WERI-Rb-1 (cell line): ENCODE measurements at regions not wholly inside any gene's neighbourhood (a gene's known extent, or its start where the extent isn't known, plus 50 kb on each side); places are given as distances from the start of the nearest gene placed in this dataset.

Source experiments
- DNase-seq: peaks from one replicate; pipeline ENCODE4 v3.0.0-alpha.2; 2020
- H3K27ac ChIP-seq: fragments of 250-450 bp; sonication (Bioruptor Pico); 2 replicates; pipeline ENCODE4 v1.5.1; 2020; ENCODE audit warnings: mild to moderate bottlenecking, moderate library complexity
- H3K27me3 ChIP-seq: fragments of 250-450 bp; sonication (Bioruptor Pico); 2 replicates; pipeline ENCODE4 v1.5.1; 2021; ENCODE audit warnings: mild to moderate bottlenecking, low read depth, moderate library complexity; ENCODE audit not compliant: insufficient read depth, severe bottlenecking
- H3K36me3 ChIP-seq: fragments of 250-450 bp; sonication (Bioruptor Pico); 2 replicates; pipeline ENCODE4 v1.5.1; 2020; ENCODE audit warnings: mild to moderate bottlenecking, moderate library complexity
- H3K4me3 ChIP-seq: 2 replicates; pipeline ENCODE4 v1.5.1; 2011; ENCODE audit warnings: low read depth, mild to moderate bottlenecking, control low read depth, low read length
- H3K9me3 ChIP-seq: fragments of 250-450 bp; sonication (Bioruptor Pico); 2 replicates; pipeline ENCODE4 v1.5.1; 2021; ENCODE audit warnings: mild to moderate bottlenecking, moderate library complexity; ENCODE audit not compliant: severe bottlenecking
- TF ChIP-seq, protein P1 (sequence below): IDR thresholded peaks from 2 replicates; pipeline ENCODE4 v1.5.1; 2011; ENCODE audit warnings: low read depth, mild to moderate bottlenecking, control low read depth, inconsistent platforms, low read length

DNA sequence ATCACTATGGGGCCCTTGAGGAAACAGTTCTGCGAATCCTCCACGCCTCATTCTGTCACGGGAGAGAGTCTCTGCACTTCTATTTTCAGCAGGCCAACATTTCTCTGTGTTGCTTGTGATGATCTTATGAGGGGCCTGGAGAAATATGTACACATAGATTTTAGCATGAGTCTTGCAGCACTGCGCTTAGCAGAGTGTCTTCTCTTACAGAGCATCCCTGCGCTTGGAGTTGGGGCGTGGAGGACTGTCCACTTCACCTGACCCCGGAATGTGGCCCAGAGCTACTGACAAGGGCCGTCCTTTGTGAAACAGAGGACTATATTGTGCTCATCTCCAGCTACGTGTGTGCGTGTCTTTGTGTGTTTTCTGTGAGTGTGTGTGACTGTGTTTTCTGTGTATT, 428.2 kb upstream of the IRX4 start:
- Histone ChIP-seq H3K27me3 (peaks cover 64% of the 10 kb centered on the region), H3K27ac (no peak overlapping the region), H3K4me3 (no peak overlapping the region), H3K36me3 (no peaks in the 10 kb centered on the region), H3K9me3 (peaks cover 6% of the 10 kb centered on the region)
- DNase-seq: no peak
- TF ChIP-seq, protein P1, sequence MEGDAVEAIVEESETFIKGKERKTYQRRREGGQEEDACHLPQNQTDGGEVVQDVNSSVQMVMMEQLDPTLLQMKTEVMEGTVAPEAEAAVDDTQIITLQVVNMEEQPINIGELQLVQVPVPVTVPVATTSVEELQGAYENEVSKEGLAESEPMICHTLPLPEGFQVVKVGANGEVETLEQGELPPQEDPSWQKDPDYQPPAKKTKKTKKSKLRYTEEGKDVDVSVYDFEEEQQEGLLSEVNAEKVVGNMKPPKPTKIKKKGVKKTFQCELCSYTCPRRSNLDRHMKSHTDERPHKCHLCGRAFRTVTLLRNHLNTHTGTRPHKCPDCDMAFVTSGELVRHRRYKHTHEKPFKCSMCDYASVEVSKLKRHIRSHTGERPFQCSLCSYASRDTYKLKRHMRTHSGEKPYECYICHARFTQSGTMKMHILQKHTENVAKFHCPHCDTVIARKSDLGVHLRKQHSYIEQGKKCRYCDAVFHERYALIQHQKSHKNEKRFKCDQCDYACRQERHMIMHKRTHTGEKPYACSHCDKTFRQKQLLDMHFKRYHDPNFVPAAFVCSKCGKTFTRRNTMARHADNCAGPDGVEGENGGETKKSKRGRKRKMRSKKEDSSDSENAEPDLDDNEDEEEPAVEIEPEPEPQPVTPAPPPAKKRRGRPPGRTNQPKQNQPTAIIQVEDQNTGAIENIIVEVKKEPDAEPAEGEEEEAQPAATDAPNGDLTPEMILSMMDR: no peak

GRCh38 chr5:2307631-2308030, 424.9 kb upstream of the IRX4 start:
- H3K27me3 ChIP-seq: peaks cover 86% of the 10 kb centered on the region
- DNase-seq: no peak
- H3K9me3 ChIP-seq: no peaks in the 10 kb centered on the region
- H3K36me3 ChIP-seq: no peaks in the 10 kb centered on the region
- TF ChIP-seq, protein P1: no peak
- H3K27ac ChIP-seq: no peak overlapping the region
- H3K4me3 ChIP-seq: no peak overlapping the region

DNA sequence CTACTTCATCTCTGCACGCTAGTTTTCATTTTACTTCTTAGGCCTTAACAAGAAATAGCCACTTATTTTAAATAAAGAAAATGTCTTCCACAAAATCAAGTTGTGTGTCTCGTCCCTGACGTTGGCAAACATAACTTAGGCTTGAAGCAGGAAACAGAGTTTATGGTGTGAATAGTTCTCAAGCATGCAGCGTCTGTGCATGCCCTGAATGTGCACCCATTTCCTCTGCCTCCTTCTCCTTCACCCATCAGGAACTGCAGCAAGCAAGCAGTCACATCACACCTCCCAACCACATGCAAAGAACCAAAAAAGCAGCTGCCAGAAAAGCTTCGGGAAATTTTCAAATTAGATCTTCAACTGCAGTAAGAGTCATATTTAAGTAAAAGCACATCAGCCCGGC, 424.0 kb upstream of the IRX4 start:
- Histone ChIP-seq H3K27ac (no peak overlapping the region), H3K36me3 (no peaks in the 10 kb centered on the region), H3K27me3 (peaks cover 87% of the 10 kb centered on the region), H3K4me3 (no peak overlapping the region), H3K9me3 (no peaks in the 10 kb centered on the region)
- no peak for DNase-seq
- TF ChIP-seq, protein P1: no peak

- Histone ChIP-seq H3K36me3 (no peaks in the 10 kb centered on the region), H3K27ac (no peak overlapping the region), H3K27me3 (peaks cover 87% of the 10 kb centered on the region), H3K9me3 (no peaks in the 10 kb centered on the region), H3K4me3 (no peak overlapping the region)
- DNase-seq: no peak
- TF ChIP-seq, protein P1: no peak
These were observed 420.8 kb upstream of the IRX4 start for GRCh38 chr5:2303431-2304100.

DNA sequence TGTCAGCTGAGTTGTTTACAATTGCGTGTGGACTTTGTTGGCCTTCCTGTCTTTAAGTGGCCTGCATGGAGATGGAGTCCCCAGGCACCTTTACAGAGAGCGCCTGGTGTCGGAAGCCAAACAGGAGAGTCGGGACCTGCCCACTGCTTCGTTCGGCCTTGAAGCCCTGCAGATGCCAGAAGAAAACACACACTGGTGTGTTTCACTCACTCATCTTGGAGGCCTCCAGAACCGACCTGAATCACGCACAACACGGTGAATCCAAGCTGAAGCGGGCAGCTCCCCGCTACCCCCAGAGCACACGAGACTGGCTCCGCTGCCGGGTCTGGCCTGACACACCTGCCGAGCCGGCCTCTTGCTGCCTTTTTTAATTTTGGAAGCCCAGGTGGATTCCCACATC, 419.4 kb upstream of the IRX4 start:
- Histone ChIP-seq H3K4me3 (no peak overlapping the region), H3K9me3 (no peaks in the 10 kb centered on the region), H3K27ac (no peak overlapping the region), H3K36me3 (no peaks in the 10 kb centered on the region), H3K27me3 (peaks cover 88% of the 10 kb centered on the region)
- TF ChIP-seq, protein P1: no peak
- no peak for DNase-seq
